Hepatocyte (in vitro differentiated cells): ENCODE measurements at regions not wholly inside any gene's neighbourhood (a gene's known extent, or its start where the extent isn't known, plus 50 kb on each side); places are given as distances from the start of the nearest gene placed in this dataset.

Experiments used
- EZH2 ChIP-seq: fragments of 200-600 bp; sonication (generic); IDR thresholded peaks from 2 replicates; pipeline ENCODE4 v1.6.1; 2016; ENCODE audit warnings: antibody characterized with exemption, mild to moderate bottlenecking, borderline replicate concordance
- TF ChIP-seq, protein P1 (sequence below): fragments of 200-600 bp; sonication (generic); IDR thresholded peaks from 2 replicates; pipeline ENCODE4 v1.5.1; 2016; ENCODE audit warnings: antibody characterized with exemption, mild to moderate bottlenecking; ENCODE audit not compliant: poor library complexity

DNA sequence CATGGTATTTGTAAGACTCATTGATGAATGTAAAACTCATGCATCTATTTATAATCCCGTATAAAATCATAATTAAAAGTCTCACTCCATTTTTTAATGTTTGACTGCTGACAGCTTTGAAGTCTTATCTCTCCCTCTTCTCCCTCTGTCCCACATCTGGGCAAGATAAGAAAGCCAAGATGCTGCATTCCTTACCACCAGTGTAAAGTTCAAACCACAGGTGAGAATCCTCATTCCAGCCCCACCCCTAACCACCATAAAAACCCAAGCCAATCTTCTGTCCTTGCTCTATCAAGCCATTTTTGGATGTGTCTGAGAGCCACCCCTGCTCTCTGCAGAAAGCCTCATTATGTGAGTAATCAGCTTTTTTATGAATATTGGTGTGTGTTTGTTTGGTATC, 59.3 kb upstream of the MAGED1 start:
- no peak for TF ChIP-seq EZH2
- TF ChIP-seq, protein P1, sequence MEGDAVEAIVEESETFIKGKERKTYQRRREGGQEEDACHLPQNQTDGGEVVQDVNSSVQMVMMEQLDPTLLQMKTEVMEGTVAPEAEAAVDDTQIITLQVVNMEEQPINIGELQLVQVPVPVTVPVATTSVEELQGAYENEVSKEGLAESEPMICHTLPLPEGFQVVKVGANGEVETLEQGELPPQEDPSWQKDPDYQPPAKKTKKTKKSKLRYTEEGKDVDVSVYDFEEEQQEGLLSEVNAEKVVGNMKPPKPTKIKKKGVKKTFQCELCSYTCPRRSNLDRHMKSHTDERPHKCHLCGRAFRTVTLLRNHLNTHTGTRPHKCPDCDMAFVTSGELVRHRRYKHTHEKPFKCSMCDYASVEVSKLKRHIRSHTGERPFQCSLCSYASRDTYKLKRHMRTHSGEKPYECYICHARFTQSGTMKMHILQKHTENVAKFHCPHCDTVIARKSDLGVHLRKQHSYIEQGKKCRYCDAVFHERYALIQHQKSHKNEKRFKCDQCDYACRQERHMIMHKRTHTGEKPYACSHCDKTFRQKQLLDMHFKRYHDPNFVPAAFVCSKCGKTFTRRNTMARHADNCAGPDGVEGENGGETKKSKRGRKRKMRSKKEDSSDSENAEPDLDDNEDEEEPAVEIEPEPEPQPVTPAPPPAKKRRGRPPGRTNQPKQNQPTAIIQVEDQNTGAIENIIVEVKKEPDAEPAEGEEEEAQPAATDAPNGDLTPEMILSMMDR = no peak
